Brain microvascular endothelial cell (primary cell): ENCODE measurements at regions not wholly inside any gene's neighbourhood (a gene's known extent, or its start where the extent isn't known, plus 50 kb on each side); places are given as distances from the start of the nearest gene placed in this dataset.

Experiments used
- DNase-seq: peaks from one replicate; pipeline ENCODE4 v3.0.0-alpha.2; 2020
- H3K27ac ChIP-seq: fragments of 250-450 bp; sonication (Bioruptor Pico); 2 replicates; pipeline ENCODE4 v1.5.1; 2020; ENCODE audit warnings: mild to moderate bottlenecking, moderate library complexity
- H3K27me3 ChIP-seq: fragments of 250-450 bp; sonication (Bioruptor Pico); replicated peaks from 2 replicates; pipeline ENCODE4 v1.5.1; 2020; ENCODE audit warnings: mild to moderate bottlenecking
- H3K36me3 ChIP-seq: fragments of 250-450 bp; sonication (Bioruptor Pico); replicated peaks from 2 replicates; pipeline ENCODE4 v1.5.1; 2020; ENCODE audit warnings: mild to moderate bottlenecking
- H3K4me3 ChIP-seq: 2 replicates; pipeline ENCODE4 v1.5.1; 2011; ENCODE audit warnings: low read depth, mild to moderate bottlenecking, control low read depth, low read length, moderate library complexity
- in situ Hi-C: cut with HindIII; loops from 2 replicates; pipeline ENCODE4 v1.10.0; 2017; ENCODE audit warnings: low sequenced_read_pairs, low pct_ligation_motif_present
- TF ChIP-seq, protein P1 (sequence below): IDR thresholded peaks from 2 replicates; pipeline ENCODE4 v1.5.1; 2011; ENCODE audit warnings: low read depth, mild to moderate bottlenecking, moderate library complexity, low read length, control low read depth, inconsistent platforms; ENCODE audit errors: missing control alignments

DNA sequence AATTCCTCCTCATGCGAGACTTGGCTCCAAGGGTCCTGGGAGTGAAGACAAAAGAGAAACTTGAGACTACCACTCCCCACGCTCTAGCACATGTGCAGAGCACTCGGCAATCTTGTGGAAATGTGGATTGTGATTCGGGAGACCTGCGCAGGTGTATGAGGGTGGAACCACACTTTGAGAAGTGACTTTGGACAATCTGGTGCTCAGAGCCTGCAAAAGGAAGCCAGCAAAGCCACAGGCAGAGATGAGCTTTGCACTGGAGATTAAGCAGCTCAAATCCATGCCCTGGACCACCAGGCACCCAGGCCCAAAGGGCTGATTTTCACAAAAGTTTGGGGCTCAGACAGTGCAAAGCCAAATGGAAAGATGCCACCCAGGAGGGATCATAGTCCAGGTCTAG, 162.5 kb upstream of the TSHZ3 start:
- DNase-seq, result no peak
- no peaks in the 10 kb centered on the region for H3K36me3 ChIP-seq
- no peaks in the 10 kb centered on the region for H3K27me3 ChIP-seq
- no peak overlapping the region for H3K4me3 ChIP-seq
- TF ChIP-seq, protein P1, sequence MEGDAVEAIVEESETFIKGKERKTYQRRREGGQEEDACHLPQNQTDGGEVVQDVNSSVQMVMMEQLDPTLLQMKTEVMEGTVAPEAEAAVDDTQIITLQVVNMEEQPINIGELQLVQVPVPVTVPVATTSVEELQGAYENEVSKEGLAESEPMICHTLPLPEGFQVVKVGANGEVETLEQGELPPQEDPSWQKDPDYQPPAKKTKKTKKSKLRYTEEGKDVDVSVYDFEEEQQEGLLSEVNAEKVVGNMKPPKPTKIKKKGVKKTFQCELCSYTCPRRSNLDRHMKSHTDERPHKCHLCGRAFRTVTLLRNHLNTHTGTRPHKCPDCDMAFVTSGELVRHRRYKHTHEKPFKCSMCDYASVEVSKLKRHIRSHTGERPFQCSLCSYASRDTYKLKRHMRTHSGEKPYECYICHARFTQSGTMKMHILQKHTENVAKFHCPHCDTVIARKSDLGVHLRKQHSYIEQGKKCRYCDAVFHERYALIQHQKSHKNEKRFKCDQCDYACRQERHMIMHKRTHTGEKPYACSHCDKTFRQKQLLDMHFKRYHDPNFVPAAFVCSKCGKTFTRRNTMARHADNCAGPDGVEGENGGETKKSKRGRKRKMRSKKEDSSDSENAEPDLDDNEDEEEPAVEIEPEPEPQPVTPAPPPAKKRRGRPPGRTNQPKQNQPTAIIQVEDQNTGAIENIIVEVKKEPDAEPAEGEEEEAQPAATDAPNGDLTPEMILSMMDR, result no peak
- no peak overlapping the region for H3K27ac ChIP-seq
- in situ Hi-C loops, result no loop called here

DNA sequence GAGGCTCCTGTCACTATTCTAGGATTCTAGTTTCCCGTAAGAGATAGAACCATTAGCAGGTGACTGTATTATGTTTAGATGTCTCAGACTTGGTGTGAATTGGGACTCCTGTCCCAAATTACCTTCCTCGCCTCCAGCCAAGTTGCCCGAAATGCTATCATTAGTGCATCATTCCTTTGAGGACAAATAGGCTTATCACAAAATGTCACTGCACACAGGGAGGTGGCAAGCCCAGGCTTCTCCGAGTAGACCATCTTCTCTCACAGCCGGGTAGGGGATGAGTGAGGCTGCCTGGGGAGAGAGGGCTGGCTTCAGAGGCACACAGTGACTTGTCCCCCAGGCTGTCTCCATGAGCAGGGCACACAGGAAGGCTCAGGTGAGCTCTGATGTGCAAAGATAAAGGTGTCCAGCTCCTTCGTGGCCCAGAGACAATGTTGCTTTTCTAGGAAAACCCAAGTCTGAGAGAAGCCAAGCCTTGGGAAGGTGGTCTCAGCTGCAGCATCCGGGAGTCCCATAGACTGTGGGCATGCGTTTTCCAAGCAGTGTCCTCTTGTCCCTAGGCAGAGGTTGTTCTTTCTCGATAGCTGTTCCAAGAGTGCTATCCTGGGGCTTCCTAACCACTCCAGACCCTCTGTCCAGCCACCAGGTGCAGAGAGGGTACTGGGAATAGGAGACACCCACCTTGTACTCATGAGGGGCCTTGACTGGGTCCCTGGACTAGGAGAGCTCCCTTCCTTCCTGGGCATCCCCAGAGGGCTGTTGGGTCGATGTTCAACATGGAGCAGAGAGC, 163.1 kb upstream of the TSHZ3 start:
- H3K27ac ChIP-seq, result no peak overlapping the region
- H3K27me3 ChIP-seq, result no peaks in the 10 kb centered on the region
- no peak for DNase-seq
- TF ChIP-seq, protein P1, result no peak
- in situ Hi-C loops, result no loop called here
- no peak overlapping the region for H3K4me3 ChIP-seq
- no peaks in the 10 kb centered on the region for H3K36me3 ChIP-seq

DNA sequence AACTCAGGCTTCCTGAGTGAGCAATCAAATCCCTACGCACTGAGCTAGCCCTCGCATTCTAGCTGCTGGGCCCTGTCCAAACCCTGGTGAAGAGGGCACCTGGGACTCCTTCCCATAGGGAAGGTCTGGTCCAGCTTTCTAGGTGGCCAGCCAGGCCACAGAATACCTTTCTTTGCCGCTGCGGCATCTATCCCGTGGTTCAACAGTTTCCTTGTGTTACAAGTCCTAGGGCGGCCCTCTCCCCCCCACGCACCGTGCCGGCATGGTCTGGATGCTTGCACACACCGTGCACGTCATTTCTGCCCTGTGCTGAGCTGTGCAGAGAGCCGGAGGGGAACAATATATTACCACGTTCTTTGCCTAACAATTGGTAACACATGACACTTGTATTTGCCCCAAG, 164.6 kb upstream of the TSHZ3 start:
- Histone ChIP-seq H3K27me3 (no peaks in the 10 kb centered on the region), H3K4me3 (no peak overlapping the region), H3K36me3 (no peaks in the 10 kb centered on the region), H3K27ac (no peak overlapping the region)
- TF ChIP-seq, protein P1, result no peak
- DNase-seq, result no peak
- in situ Hi-C loops, result no loop called here

DNA sequence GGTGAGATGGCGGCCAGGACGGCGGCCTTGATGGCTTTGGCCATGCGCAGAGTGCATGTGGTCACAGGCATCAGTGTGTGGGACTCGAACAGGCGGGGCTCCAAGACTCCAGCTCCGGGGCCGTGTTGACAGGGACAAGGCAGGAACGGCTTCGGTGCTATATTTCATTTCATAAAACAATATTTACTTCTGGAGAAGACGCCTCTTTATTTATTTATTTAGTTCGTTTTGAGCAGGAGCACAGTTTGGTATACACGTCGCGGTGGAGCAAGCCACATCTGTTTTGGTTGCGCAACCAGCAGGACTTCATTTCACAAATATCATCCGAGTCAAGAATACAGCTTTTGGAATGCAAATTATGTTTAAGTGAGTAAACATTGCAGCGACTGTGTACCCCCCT, 166.7 kb upstream of the TSHZ3 start:
- no peak for DNase-seq
- Histone ChIP-seq H3K4me3 (no peak overlapping the region), H3K27ac (no peak overlapping the region), H3K36me3 (no peaks in the 10 kb centered on the region), H3K27me3 (no peaks in the 10 kb centered on the region)
- in situ Hi-C loops, result no loop called here
- TF ChIP-seq, protein P1, result no peak

DNA sequence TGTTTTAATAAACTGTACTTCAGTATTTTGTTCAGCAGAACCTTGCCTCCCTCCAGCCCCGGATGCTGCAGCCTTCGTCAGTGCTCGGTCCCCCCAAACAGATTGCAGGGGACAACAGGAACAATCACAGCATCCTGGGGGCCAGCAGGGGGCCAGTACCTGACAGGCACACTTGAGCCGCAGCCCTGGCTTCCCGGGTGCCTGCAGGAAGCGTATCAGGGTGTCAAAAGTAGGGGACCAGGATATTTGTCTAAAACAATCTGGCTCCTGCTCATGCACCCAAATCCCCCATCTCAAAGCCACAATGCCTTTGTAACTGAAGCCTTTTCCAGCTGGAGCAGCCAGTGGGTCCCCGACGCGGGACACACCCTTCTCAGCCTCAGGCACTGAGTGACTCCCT, 167.5 kb upstream of the TSHZ3 start:
- no peak overlapping the region for H3K4me3 ChIP-seq
- no peaks in the 10 kb centered on the region for H3K27me3 ChIP-seq
- no peak overlapping the region for H3K27ac ChIP-seq
- in situ Hi-C loops, result no loop called here
- no peaks in the 10 kb centered on the region for H3K36me3 ChIP-seq
- TF ChIP-seq, protein P1, result no peak
- no peak for DNase-seq
